D721Med (cell line): ENCODE measurements at regions not wholly inside any gene's neighbourhood (a gene's known extent, or its start where the extent isn't known, plus 50 kb on each side); places are given as distances from the start of the nearest gene placed in this dataset.

Experiments used
- DNase-seq: peaks from one replicate; pipeline ENCODE4 v3.0.0; 2011; ENCODE audit warnings: low spot score; ENCODE audit not compliant: insufficient read length
- FAIRE-seq: peaks from 2 replicates; lab custom pipeline; 2011; peaks lifted over from hg19 to GRCh38; lab: Jason Lieb, UNC
- CTCF ChIP-seq: IDR thresholded peaks from 2 replicates; pipeline ENCODE4 v1.5.1; 2012; ENCODE audit warnings: mild to moderate bottlenecking, control low read depth; ENCODE audit not compliant: insufficient read depth; ENCODE audit errors: missing control alignments

GRCh38 chr5:96329886-96330529 is 103.0 kb downstream of the PCSK1 start:
- FAIRE-seq: no peak
- TF ChIP-seq CTCF: no peak
- DNase-seq: no peak

GRCh38 chr5:96329289-96329688 is 103.8 kb downstream of the PCSK1 start:
- no peak for DNase-seq
- FAIRE-seq: no peak
- TF ChIP-seq CTCF: no peak

- FAIRE-seq (no peak), DNase-seq (no peak)
- no peak for TF ChIP-seq CTCF
These were observed 105.3 kb downstream of the PCSK1 start for GRCh38 chr5:96327722-96328121.

GRCh38 chr5:96326902-96327301 is 106.1 kb downstream of the PCSK1 start:
- TF ChIP-seq CTCF: no peak
- DNase-seq (no peak), FAIRE-seq (no peak)

- TF ChIP-seq CTCF: no peak
- no peak for FAIRE-seq
- DNase-seq: no peak
These were observed 108.3 kb downstream of the PCSK1 start for GRCh38 chr5:96324708-96325107.

GRCh38 chr5:96322865-96323264 is 110.2 kb downstream of the PCSK1 start:
- no peak for TF ChIP-seq CTCF
- DNase-seq: no peak
- no peak for FAIRE-seq

- DNase-seq: no peak
- no peak for FAIRE-seq
These were observed 110.8 kb downstream of the PCSK1 start for GRCh38 chr5:96322217-96322616.

More at GRCh38 chr5:96322217-96322616, 110.8 kb downstream of the PCSK1 start:
- TF ChIP-seq CTCF: no peak
